SK-N-MC (cell line): ENCODE measurements at regions not wholly inside any gene's neighbourhood (a gene's known extent, or its start where the extent isn't known, plus 50 kb on each side); places are given as distances from the start of the nearest gene placed in this dataset.

Source experiments
- DNase-seq: peaks from one replicate; pipeline ENCODE4 v3.0.0-alpha.2; 2011; ENCODE audit warnings: low read depth, low spot score
- H3K27ac ChIP-seq: fragments of 200-600 bp; sonication (generic); 2 replicates; pipeline ENCODE4 v1.5.1; 2016; ENCODE audit warnings: mixed run types
- H3K36me3 ChIP-seq: fragments of 200-600 bp; sonication (generic); 2 replicates; pipeline ENCODE4 v1.6.1; 2017; ENCODE audit warnings: antibody characterized with exemption, low read length, mixed read lengths; ENCODE audit not compliant: insufficient read depth
- H3K4me3 ChIP-seq: fragments of 200-600 bp; sonication (generic); 2 replicates; pipeline ENCODE4 v1.5.1; 2016
- H3K9ac ChIP-seq: fragments of 200-600 bp; sonication (generic); 2 replicates; pipeline ENCODE4 v1.8.0; 2017; ENCODE audit warnings: mixed run types, mixed read lengths; ENCODE audit not compliant: insufficient read length
- H3K9me3 ChIP-seq: fragments of 200-600 bp; sonication (generic); 2 replicates; pipeline ENCODE4 v1.6.1; 2017; ENCODE audit warnings: low read depth, mild to moderate bottlenecking, antibody characterized with exemption, low read length, moderate library complexity, mixed read lengths
- EZH2 ChIP-seq: fragments of 200-600 bp; sonication (generic); IDR thresholded peaks from one replicate; pipeline ENCODE4 v1.6.1; 2017; ENCODE audit warnings: antibody characterized with exemption
- FOXP2 ChIP-seq: optimal IDR thresholded peaks from 2 replicates; pipeline ENCODE3; 2011; ENCODE audit warnings: mild to moderate bottlenecking, moderate library complexity; ENCODE audit not compliant: insufficient read depth; ENCODE audit errors: extremely low read length, control extremely low read depth
- POLR2AphosphoS5 ChIP-seq: IDR thresholded peaks from 2 replicates; pipeline ENCODE4 v1.6.1; 2012; ENCODE audit warnings: mild to moderate bottlenecking, low read depth, low read length, borderline replicate concordance

- TF ChIP-seq EZH2 (no peak), POLR2AphosphoS5 (no peak), FOXP2 (no peak)
- Histone ChIP-seq H3K4me3 (no peak overlapping the region), H3K9ac (no peak overlapping the region), H3K9me3 (no peaks in the 10 kb centered on the region), H3K27ac (no peak overlapping the region), H3K36me3 (no peaks in the 10 kb centered on the region)
- no peak for DNase-seq
Measured at GRCh38 chr4:155542415-155542814, 124.2 kb upstream of the GUCY1A1 start.

GRCh38 chr4:155541716-155542115 is 124.9 kb upstream of the GUCY1A1 start:
- DNase-seq: no peak
- Histone ChIP-seq H3K9me3 (no peaks in the 10 kb centered on the region), H3K9ac (no peak overlapping the region), H3K4me3 (no peak overlapping the region), H3K27ac (no peak overlapping the region), H3K36me3 (no peaks in the 10 kb centered on the region)
- TF ChIP-seq FOXP2 (no peak), EZH2 (no peak), POLR2AphosphoS5 (no peak)

- no peak for TF ChIP-seq POLR2AphosphoS5
- no peak for TF ChIP-seq FOXP2
- no peak for TF ChIP-seq EZH2
- H3K9ac ChIP-seq: no peak overlapping the region
- H3K4me3 ChIP-seq: no peak overlapping the region
Measured at GRCh38 chr4:155540698-155541097, 126.0 kb upstream of the GUCY1A1 start.

GRCh38 chr4:155539746-155540145 is 126.9 kb upstream of the GUCY1A1 start:
- Histone ChIP-seq H3K4me3 (no peak overlapping the region), H3K36me3 (no peaks in the 10 kb centered on the region), H3K27ac (no peak overlapping the region), H3K9ac (no peak overlapping the region), H3K9me3 (no peaks in the 10 kb centered on the region)
- no peak for TF ChIP-seq EZH2
- no peak for TF ChIP-seq POLR2AphosphoS5
- no peak for TF ChIP-seq FOXP2
- no peak for DNase-seq

More at GRCh38 chr4:155540698-155541097, 126.0 kb upstream of the GUCY1A1 start:
- Histone ChIP-seq H3K9me3 (no peaks in the 10 kb centered on the region), H3K27ac (no peak overlapping the region), H3K36me3 (no peaks in the 10 kb centered on the region)
- no peak for DNase-seq

- no peak overlapping the region for H3K9ac ChIP-seq
- H3K27ac ChIP-seq: no peak overlapping the region
- TF ChIP-seq EZH2 (no peak), FOXP2 (no peak), POLR2AphosphoS5 (no peak)
- no peak overlapping the region for H3K4me3 ChIP-seq
- no peaks in the 10 kb centered on the region for H3K36me3 ChIP-seq
- DNase-seq: no peak
- H3K9me3 ChIP-seq: no peaks in the 10 kb centered on the region
Measured at GRCh38 chr4:155535802-155536454, 130.7 kb upstream of the GUCY1A1 start.

- no peak overlapping the region for H3K4me3 ChIP-seq
- no peak for DNase-seq
- no peak overlapping the region for H3K9ac ChIP-seq
- H3K36me3 ChIP-seq: no peaks in the 10 kb centered on the region
- TF ChIP-seq POLR2AphosphoS5 (no peak), FOXP2 (no peak), EZH2 (no peak)
- no peaks in the 10 kb centered on the region for H3K9me3 ChIP-seq
- no peak overlapping the region for H3K27ac ChIP-seq
Measured at GRCh38 chr4:155532373-155533085, 134.1 kb upstream of the GUCY1A1 start.

- Histone ChIP-seq H3K27ac (no peak overlapping the region), H3K36me3 (no peaks in the 10 kb centered on the region), H3K9me3 (no peaks in the 10 kb centered on the region), H3K9ac (no peak overlapping the region), H3K4me3 (no peak overlapping the region)
- no peak for DNase-seq
- TF ChIP-seq FOXP2: no peak
- no peak for TF ChIP-seq EZH2
- TF ChIP-seq POLR2AphosphoS5: no peak
Measured at GRCh38 chr4:155530857-155531256, 135.8 kb upstream of the GUCY1A1 start.

- no peak overlapping the region for H3K27ac ChIP-seq
- DNase-seq: no peak
- H3K9ac ChIP-seq: no peak overlapping the region
- no peaks in the 10 kb centered on the region for H3K36me3 ChIP-seq
- TF ChIP-seq POLR2AphosphoS5 (no peak), EZH2 (no peak), FOXP2 (no peak)
- no peaks in the 10 kb centered on the region for H3K9me3 ChIP-seq
- H3K4me3 ChIP-seq: no peak overlapping the region
Measured at GRCh38 chr4:155530290-155530689, 136.4 kb upstream of the GUCY1A1 start.
